NCI-H526 (cell line): ENCODE measurements at regions not wholly inside any gene's neighbourhood (a gene's known extent, or its start where the extent isn't known, plus 50 kb on each side); places are given as distances from the start of the nearest gene placed in this dataset.
"Not testable (repeated sequence)": the region's sequence is repeated elsewhere in the genome, so short reads cannot be mapped to it uniquely, and the experiment has no call there.

Experiments used
- DNase-seq, 2 experiments: peaks; one replicate each; lab custom pipeline; 2025; lab: John Stamatoyannopoulos, UW

- no peak for DNase-seq
Measured at GRCh38 chr17:62322313-62322712, 58.0 kb upstream of the EFCAB3 start.

- no peak for DNase-seq
Measured at GRCh38 chr17:62321451-62321850, 58.9 kb upstream of the EFCAB3 start.

- no peak for DNase-seq
Measured at GRCh38 chr17:62319846-62320245, 60.5 kb upstream of the EFCAB3 start.

GRCh38 chr17:62309396-62309795, 71.0 kb upstream of the EFCAB3 start:
- DNase-seq = no peak

- DNase-seq = no peak
Measured at GRCh38 chr17:62307196-62307595, 73.2 kb upstream of the EFCAB3 start.

- no peak for DNase-seq
Measured at GRCh38 chr17:62303476-62303875, 76.9 kb upstream of the EFCAB3 start.

GRCh38 chr17:62300697-62301096, 79.7 kb upstream of the EFCAB3 start:
- no peak for DNase-seq

GRCh38 chr17:62275290-62275689, 105.1 kb upstream of the EFCAB3 start:
- DNase-seq = not testable (repeated sequence)

- not testable (repeated sequence) for DNase-seq
Measured at GRCh38 chr17:62268361-62268760, 112.0 kb upstream of the EFCAB3 start.

- DNase-seq = not testable (repeated sequence)
Measured at GRCh38 chr17:62264974-62265373, 115.4 kb upstream of the EFCAB3 start.

- DNase-seq = not testable (repeated sequence)
Measured at GRCh38 chr17:62255791-62256190, 124.6 kb upstream of the EFCAB3 start.

- not testable (repeated sequence) for DNase-seq
Measured at GRCh38 chr17:62242076-62242475, 138.3 kb upstream of the EFCAB3 start.

- DNase-seq = not testable (repeated sequence)
Measured at GRCh38 chr17:62239569-62239968, 140.8 kb upstream of the EFCAB3 start.

- not testable (repeated sequence) for DNase-seq
Measured at GRCh38 chr17:62238551-62239338, 141.6 kb upstream of the EFCAB3 start.

- DNase-seq = not testable (repeated sequence)
Measured at GRCh38 chr17:62233822-62234481, 146.4 kb upstream of the EFCAB3 start.

GRCh38 chr17:62231293-62231692, 149.1 kb upstream of the EFCAB3 start:
- DNase-seq = not testable (repeated sequence)

GRCh38 chr17:62226610-62227240, 153.6 kb upstream of the EFCAB3 start:
- DNase-seq = not testable (repeated sequence)

GRCh38 chr17:62223585-62223984, 156.8 kb upstream of the EFCAB3 start:
- DNase-seq = not testable (repeated sequence)

- no peak for DNase-seq
Measured at GRCh38 chr17:62219221-62219899, 154.3 kb upstream of the MED13 start.

GRCh38 chr17:62216847-62217246, 151.8 kb upstream of the MED13 start:
- no peak for DNase-seq

GRCh38 chr17:62215891-62216290, 150.8 kb upstream of the MED13 start:
- peak in 1 of 2 experiments; percentile 10 for DNase-seq

- no peak for DNase-seq
Measured at GRCh38 chr17:62206550-62206949, 141.5 kb upstream of the MED13 start.
